Naive thymus-derived CD4-positive, alpha-beta T cell (primary cell): ENCODE measurements at regions not wholly inside any gene's neighbourhood (a gene's known extent, or its start where the extent isn't known, plus 50 kb on each side); places are given as distances from the start of the nearest gene placed in this dataset.

ENCODE experiments used
- ATAC-seq: fragments of 150-1000 bp; cut with Tn5 transposase; 2 replicates; pipeline ENCODE4 v1.10.0; 2021; ENCODE audit warnings: mild to moderate bottlenecking, moderate library complexity
- CTCF ChIA-PET: fragments of 350-600 bp; sonication (Branson Sonifier 250); formaldehyde crosslinking; loops from one replicate; lab custom pipeline; 2021; ENCODE audit warnings: antibody characterized with exemption; lab: Charles Lee
- POLR2A ChIA-PET: fragments of 350-600 bp; sonication (Branson Sonifier 250); formaldehyde crosslinking; loops from one replicate; lab custom pipeline; 2021; ENCODE audit warnings: antibody characterized with exemption, inconsistent platforms; lab: Charles Lee
- DNase-seq, 9 donors: peaks; one replicate each; pipeline versions ENCODE4 v3.0.0 to v3.0.0-alpha.2; 2020 to 2022; ENCODE audit warnings: mixed read lengths in 1 of 9
- H3K27ac ChIP-seq: one replicate; pipeline ENCODE4 v1.7.0; 2013; ENCODE audit warnings: mild to moderate bottlenecking, low read depth, low read length, moderate library complexity
- H3K27me3 ChIP-seq, 2 donors: one replicate each; pipeline ENCODE4 v1.7.0; 2013; ENCODE audit warnings: low read length in 2 of 2, mild to moderate bottlenecking in 2 of 2, moderate library complexity in 2 of 2; ENCODE audit not compliant: control insufficient read depth in 2 of 2, insufficient read depth in 2 of 2
- H3K36me3 ChIP-seq, 3 experiments: 1 replicate in 2 of 3; 2 replicates in 1 of 3; pipeline ENCODE4 v1.7.0; 2013; ENCODE audit warnings: low read length in 3 of 3, mild to moderate bottlenecking in 3 of 3, moderate library complexity in 1 of 3; ENCODE audit not compliant: insufficient read depth in 3 of 3, control insufficient read depth in 2 of 3
- H3K4me1 ChIP-seq, 2 donors: one replicate each; pipeline ENCODE4 v1.7.0; 2013; ENCODE audit warnings: low read length in 2 of 2, mild to moderate bottlenecking in 2 of 2, moderate library complexity in 1 of 2; ENCODE audit not compliant: control insufficient read depth in 2 of 2, insufficient read depth in 2 of 2
- H3K4me3 ChIP-seq: 2 replicates; pipeline ENCODE4 v1.7.0; 2013; ENCODE audit warnings: mild to moderate bottlenecking, low read length
- H3K9me3 ChIP-seq, 3 experiments: 1 replicate in 2 of 3; 2 replicates in 1 of 3; pipeline ENCODE4 v1.7.0; 2013; ENCODE audit warnings: low read length in 3 of 3; ENCODE audit not compliant: control insufficient read depth in 2 of 3
- H3K27ac Mint-ChIP-seq, 9 donors: one replicate each; pipeline ENCODE4 v1.8.0; 2020 to 2022; ENCODE audit warnings: mixed read lengths in 9 of 9, mild to moderate bottlenecking in 8 of 9, moderate library complexity in 5 of 9, inconsistent platforms in 2 of 9
- H3K27me3 Mint-ChIP-seq, 5 donors: one replicate each; pipeline ENCODE4 v1.8.0; 2021 to 2022; ENCODE audit warnings: mixed read lengths in 5 of 5, mild to moderate bottlenecking in 1 of 5
- H3K36me3 Mint-ChIP-seq, 5 donors: one replicate each; pipeline ENCODE4 v1.8.0; 2020 to 2022; ENCODE audit warnings: mixed read lengths in 5 of 5, mild to moderate bottlenecking in 3 of 5, inconsistent platforms in 1 of 5
- H3K4me1 Mint-ChIP-seq, 7 donors: one replicate each; pipeline ENCODE4 v1.8.0; 2020 to 2022; ENCODE audit warnings: mixed read lengths in 7 of 7, mild to moderate bottlenecking in 3 of 7, inconsistent platforms in 1 of 7
- H3K4me3 Mint-ChIP-seq, 10 donors: one replicate each; pipeline ENCODE4 v1.8.0; 2020 to 2022; ENCODE audit warnings: mild to moderate bottlenecking in 10 of 10, mixed read lengths in 10 of 10, moderate library complexity in 6 of 10, inconsistent platforms in 2 of 10
- H3K9me3 Mint-ChIP-seq, 11 donors: one replicate each; pipeline ENCODE4 v1.8.0; 2020 to 2022; ENCODE audit warnings: mixed read lengths in 11 of 11, mild to moderate bottlenecking in 4 of 11, inconsistent platforms in 1 of 11, moderate library complexity in 1 of 11
- intact Hi-C, 2 donors: fragments of 100-400 bp; cut with micrococcal nuclease; formaldehyde crosslinking; loops; one replicate each; pipeline ENCODE4 v1.15.1; 2023

GRCh38 chr18:993560-993959 is 88.9 kb downstream of the ADCYAP1 start:
- no peaks in the 10 kb centered on the region for H3K27me3 ChIP-seq
- no peak overlapping the region for H3K4me3 ChIP-seq
- ATAC-seq (no peak), DNase-seq (no peak)
- no peaks in the 10 kb centered on the region for H3K36me3 ChIP-seq
- H3K4me3 Mint-ChIP-seq, result no peak overlapping the region
- peaks cover 1 to 18% (median 5%) of the 10 kb centered on the region in 11 donors for H3K9me3 Mint-ChIP-seq
- ChIA-PET POLR2A (no interaction called here), CTCF (no interaction called here)
- no peaks in the 10 kb centered on the region for H3K9me3 ChIP-seq
- peaks cover 0 to 17% (median 12%) of the 10 kb centered on the region in 5 donors for H3K27me3 Mint-ChIP-seq
- no peak overlapping the region for H3K27ac ChIP-seq
- no peak overlapping the region for H3K27ac Mint-ChIP-seq
- no peaks in the 10 kb centered on the region for H3K4me1 ChIP-seq
- H3K36me3 Mint-ChIP-seq, result peaks cover 0 to 4% (median 0%) of the 10 kb centered on the region in 5 donors
- H3K4me1 Mint-ChIP-seq, result no peaks in the 10 kb centered on the region
- intact Hi-C loops, result loop anchor here in 1 of 2 donors (10.0 kb wide), 1 partner anchor 71 kb away; no protein-coding TSS in a partner anchor

- no peak overlapping the region for H3K27ac ChIP-seq
- CTCF ChIA-PET, result no interaction called here
- intact Hi-C loops, result loop anchor here in 1 of 2 donors (10.0 kb wide), 1 partner anchor 69 kb away; no protein-coding TSS in a partner anchor
- no peaks in the 10 kb centered on the region for H3K9me3 ChIP-seq
- Mint-ChIP-seq H3K4me3 (no peak overlapping the region), H3K27me3 (peaks cover 0 to 23% (median 11%) of the 10 kb centered on the region in 5 donors), H3K36me3 (peaks cover 0 to 4% (median 0%) of the 10 kb centered on the region in 5 donors), H3K9me3 (peaks cover 1 to 18% (median 5%) of the 10 kb centered on the region in 11 donors), H3K27ac (no peak overlapping the region), H3K4me1 (no peaks in the 10 kb centered on the region)
- no peak for DNase-seq
- H3K36me3 ChIP-seq, result no peaks in the 10 kb centered on the region
- POLR2A ChIA-PET, result no interaction called here
- H3K4me3 ChIP-seq, result no peak overlapping the region
- ATAC-seq, result no peak
- H3K27me3 ChIP-seq, result no peaks in the 10 kb centered on the region
- H3K4me1 ChIP-seq, result no peaks in the 10 kb centered on the region
Measured at GRCh38 chr18:995629-996028, 91.0 kb downstream of the ADCYAP1 start.

- no peaks in the 10 kb centered on the region for H3K27me3 ChIP-seq
- peaks cover 0 to 18% (median 4%) of the 10 kb centered on the region in 5 donors for H3K27me3 Mint-ChIP-seq
- POLR2A ChIA-PET, result no interaction called here
- no peaks in the 10 kb centered on the region for H3K4me1 ChIP-seq
- CTCF ChIA-PET, result no interaction called here
- H3K36me3 Mint-ChIP-seq, result peaks cover 0 to 4% (median 0%) of the 10 kb centered on the region in 5 donors
- intact Hi-C loops, result loop anchor here in 1 of 2 donors (10.0 kb wide), 1 partner anchor 67 kb away; no protein-coding TSS in a partner anchor
- H3K4me3 ChIP-seq, result no peak overlapping the region
- H3K4me3 Mint-ChIP-seq, result no peak overlapping the region
- peaks cover 1 to 20% (median 6%) of the 10 kb centered on the region in 11 donors for H3K9me3 Mint-ChIP-seq
- H3K9me3 ChIP-seq, result no peaks in the 10 kb centered on the region
- no peak overlapping the region for H3K27ac Mint-ChIP-seq
- no peak overlapping the region for H3K27ac ChIP-seq
- DNase-seq (no peak), ATAC-seq (no peak)
- no peaks in the 10 kb centered on the region for H3K4me1 Mint-ChIP-seq
- no peaks in the 10 kb centered on the region for H3K36me3 ChIP-seq
Measured at GRCh38 chr18:997499-997898, 92.8 kb downstream of the ADCYAP1 start.

DNA sequence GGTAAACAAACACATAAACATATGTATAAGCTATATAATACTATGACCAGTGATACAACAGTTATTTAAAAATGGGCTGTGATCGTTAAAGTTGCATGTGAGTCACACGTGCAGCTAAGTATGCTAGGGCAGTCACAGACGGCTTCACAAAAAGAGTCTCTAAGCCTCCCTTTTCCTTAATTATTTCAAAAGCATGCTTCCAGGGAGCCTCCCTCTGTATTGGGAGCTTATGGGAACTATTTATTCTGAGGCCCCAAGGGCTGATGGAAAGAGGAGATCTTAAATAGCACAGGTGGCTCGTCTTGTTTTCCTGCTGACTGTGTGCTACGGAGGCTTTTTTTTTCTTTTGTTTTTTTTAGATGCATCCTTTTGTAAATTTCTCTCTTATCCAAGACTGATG is 94.3 kb downstream of the ADCYAP1 start:
- Histone ChIP-seq H3K9me3 (no peaks in the 10 kb centered on the region), H3K36me3 (no peaks in the 10 kb centered on the region), H3K4me3 (no peak overlapping the region), H3K27me3 (no peaks in the 10 kb centered on the region), H3K27ac (no peak overlapping the region), H3K4me1 (no peaks in the 10 kb centered on the region)
- Mint-ChIP-seq H3K27ac (no peak overlapping the region), H3K4me1 (no peaks in the 10 kb centered on the region), H3K27me3 (peaks cover 0 to 18% (median 4%) of the 10 kb centered on the region in 5 donors), H3K9me3 (peaks cover 4 to 22% (median 9%) of the 10 kb centered on the region in 11 donors), H3K4me3 (no peak overlapping the region), H3K36me3 (peaks cover 0 to 4% (median 0%) of the 10 kb centered on the region in 5 donors)
- POLR2A ChIA-PET, result no interaction called here
- ATAC-seq (no peak), DNase-seq (no peak)
- intact Hi-C loops, result loop anchor here in 1 of 2 donors (10.0 kb wide), 1 partner anchor 66 kb away; no protein-coding TSS in a partner anchor
- CTCF ChIA-PET, result no interaction called here

DNA sequence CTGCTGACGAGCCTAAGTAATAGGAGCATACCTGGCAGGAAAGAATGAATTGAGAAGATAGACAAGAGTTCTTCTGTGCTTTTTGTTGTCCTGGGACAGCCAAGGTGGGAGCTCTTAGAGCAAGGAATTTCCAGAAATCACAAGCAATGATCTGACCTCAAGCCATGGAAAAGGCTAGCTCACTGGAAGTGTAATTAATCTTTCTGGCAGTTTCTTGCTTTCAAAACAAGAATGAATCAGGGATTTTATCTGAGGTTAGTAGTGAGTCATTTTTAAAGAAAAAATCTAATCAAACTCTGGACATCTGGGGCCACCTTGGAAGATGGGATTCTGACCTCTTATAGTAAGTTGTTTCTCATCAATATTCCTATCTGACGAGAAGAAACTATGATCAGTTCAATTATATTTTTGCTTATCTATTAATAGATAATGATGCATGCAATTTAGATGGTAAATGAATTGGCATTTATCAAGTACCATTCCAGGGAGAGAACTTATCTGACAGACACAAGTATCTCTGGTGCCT is 98.0 kb downstream of the ADCYAP1 start:
- no peak for ATAC-seq

GRCh38 chr18:1003499-1003898 is 98.8 kb downstream of the ADCYAP1 start:
- DNase-seq (no peak), ATAC-seq (no peak)
- Histone ChIP-seq H3K9me3 (no peaks in the 10 kb centered on the region), H3K4me1 (no peaks in the 10 kb centered on the region), H3K27ac (no peak overlapping the region), H3K36me3 (no peaks in the 10 kb centered on the region), H3K27me3 (no peaks in the 10 kb centered on the region), H3K4me3 (no peak overlapping the region)
- H3K4me1 Mint-ChIP-seq, result no peaks in the 10 kb centered on the region
- no peak overlapping the region for H3K27ac Mint-ChIP-seq
- ChIA-PET CTCF (no interaction called here), POLR2A (no interaction called here)
- peaks cover 0 to 15% (median 9%) of the 10 kb centered on the region in 11 donors for H3K9me3 Mint-ChIP-seq
- H3K27me3 Mint-ChIP-seq, result peaks cover 0 to 15% (median 0%) of the 10 kb centered on the region in 5 donors
- peaks cover 0 to 3% (median 0%) of the 10 kb centered on the region in 5 donors for H3K36me3 Mint-ChIP-seq
- intact Hi-C loops, result no loop called here
- no peak overlapping the region for H3K4me3 Mint-ChIP-seq

More for the DNA sequence above, 98.0 kb downstream of the ADCYAP1 start:
- no peaks in the 10 kb centered on the region for H3K4me1 Mint-ChIP-seq
- no peaks in the 10 kb centered on the region for H3K27me3 ChIP-seq
- H3K4me3 Mint-ChIP-seq, result no peak overlapping the region
- POLR2A ChIA-PET, result no interaction called here
- peaks cover 0 to 12% (median 0%) of the 10 kb centered on the region in 5 donors for H3K27me3 Mint-ChIP-seq
- H3K27ac Mint-ChIP-seq, result no peak overlapping the region
- peaks cover 0 to 15% (median 9%) of the 10 kb centered on the region in 11 donors for H3K9me3 Mint-ChIP-seq
- DNase-seq, result no peak
- H3K36me3 Mint-ChIP-seq, result peaks cover 0 to 3% (median 0%) of the 10 kb centered on the region in 5 donors
- H3K4me1 ChIP-seq, result no peaks in the 10 kb centered on the region
- H3K4me3 ChIP-seq, result no peak overlapping the region
- H3K36me3 ChIP-seq, result no peaks in the 10 kb centered on the region
- intact Hi-C loops, result no loop called here
- H3K9me3 ChIP-seq, result no peaks in the 10 kb centered on the region
- CTCF ChIA-PET, result no interaction called here
- H3K27ac ChIP-seq, result no peak overlapping the region

DNA sequence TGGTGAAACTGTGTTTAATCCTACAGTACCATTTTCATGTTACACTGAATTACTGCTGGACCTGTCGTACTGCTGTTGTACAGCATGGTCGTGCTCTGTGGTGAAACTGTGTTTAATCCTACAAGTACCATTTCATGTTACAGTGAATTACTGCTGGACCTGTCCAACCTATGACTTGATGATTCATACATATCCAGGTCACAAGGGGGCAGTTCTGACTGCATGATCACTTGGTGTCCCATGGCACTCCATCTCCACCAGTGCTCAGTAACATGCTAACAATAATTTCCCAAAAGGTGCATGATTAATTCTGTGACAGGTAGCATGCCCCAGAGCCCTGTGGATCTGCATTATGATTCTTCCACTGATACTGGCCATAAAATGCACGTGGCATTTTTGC is 101.6 kb downstream of the ADCYAP1 start:
- Mint-ChIP-seq H3K36me3 (peaks cover 0 to 3% (median 0%) of the 10 kb centered on the region in 5 donors), H3K9me3 (peaks cover 0 to 15% (median 6%) of the 10 kb centered on the region in 11 donors), H3K4me3 (no peak overlapping the region), H3K4me1 (no peaks in the 10 kb centered on the region), H3K27ac (no peak overlapping the region), H3K27me3 (peaks cover 0 to 14% (median 0%) of the 10 kb centered on the region in 5 donors)
- Histone ChIP-seq H3K4me1 (no peaks in the 10 kb centered on the region), H3K27me3 (no peaks in the 10 kb centered on the region), H3K4me3 (no peak overlapping the region), H3K9me3 (no peaks in the 10 kb centered on the region), H3K36me3 (no peaks in the 10 kb centered on the region), H3K27ac (no peak overlapping the region)
- intact Hi-C loops, result no loop called here
- CTCF ChIA-PET, result no interaction called here
- DNase-seq (no peak), ATAC-seq (no peak)
- POLR2A ChIA-PET, result no interaction called here
